Stimulated activated CD8-positive, alpha-beta memory T cell treated with anti-CD3 and anti-CD28 coated beads, Interleukin-4, amount 100 ng/mL, for 24 hours (primary cell): ENCODE measurements at regions not wholly inside any gene's neighbourhood (a gene's known extent, or its start where the extent isn't known, plus 50 kb on each side); places are given as distances from the start of the nearest gene placed in this dataset.
"Not testable (repeated sequence)": the region's sequence is repeated elsewhere in the genome, so short reads cannot be mapped to it uniquely, and the experiment has no call there.

Source experiments
- DNase-seq: peaks from one replicate; pipeline ENCODE4 v3.0.0-alpha.2; 2020; ENCODE audit warnings: low read depth

DNA sequence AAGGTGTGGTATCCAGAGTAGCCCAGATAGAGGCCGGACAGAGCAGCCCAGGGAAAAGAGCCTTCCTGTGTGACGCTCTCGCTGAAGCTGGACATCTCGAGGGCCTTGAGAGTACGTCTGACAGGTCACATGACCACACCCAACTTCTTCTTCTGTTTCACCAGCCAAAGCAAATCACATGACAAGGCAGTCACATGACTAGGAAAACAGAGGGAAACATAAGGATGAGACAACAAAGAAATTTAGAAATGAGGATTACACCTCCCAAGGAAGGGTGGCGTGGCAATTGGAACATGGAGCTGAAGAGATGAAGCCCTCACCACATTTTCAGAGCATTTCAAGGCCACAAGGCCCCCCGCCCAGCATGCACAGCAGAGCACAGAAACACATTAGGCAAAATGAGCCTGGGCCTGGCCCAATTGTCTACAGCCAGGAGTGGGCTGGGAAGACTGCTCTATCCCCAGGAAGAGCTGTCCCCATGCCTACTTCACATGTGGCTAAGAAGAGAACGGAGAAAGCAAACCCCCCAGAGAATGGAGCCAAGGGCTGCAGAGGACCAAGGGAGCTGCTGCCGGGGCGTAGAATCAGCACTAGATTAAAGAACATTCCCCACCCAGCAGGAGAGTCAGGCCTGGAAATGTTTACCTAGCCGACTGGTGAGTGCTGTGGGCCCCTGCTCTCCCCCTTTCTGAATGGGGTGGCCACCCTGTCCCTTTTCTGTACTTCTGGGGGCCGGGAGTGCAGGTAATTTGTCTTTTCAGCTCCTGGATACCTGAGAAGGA, 305.1 kb downstream of the NPHP4 start:
- DNase-seq, result no peak

DNA sequence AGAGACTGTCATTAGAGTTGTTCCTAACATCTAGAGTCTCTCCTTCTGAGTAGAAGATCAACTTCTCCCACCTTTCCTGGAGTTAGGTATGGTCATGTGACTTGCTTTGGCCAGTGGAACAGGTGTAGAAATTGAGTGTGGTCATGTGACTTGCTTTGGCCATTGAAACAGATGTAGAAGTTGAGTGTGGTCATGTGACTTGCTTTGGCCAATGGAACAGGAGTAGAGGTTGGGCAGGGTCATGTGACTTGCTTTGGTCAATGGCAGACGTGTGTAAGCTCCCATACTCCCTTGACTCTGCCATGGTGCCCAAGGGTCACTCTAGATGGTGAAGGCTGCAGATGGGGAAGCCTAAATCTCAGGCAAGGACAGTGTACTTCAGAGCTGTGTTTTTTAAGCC, 306.0 kb downstream of the NPHP4 start:
- DNase-seq, result no peak

DNA sequence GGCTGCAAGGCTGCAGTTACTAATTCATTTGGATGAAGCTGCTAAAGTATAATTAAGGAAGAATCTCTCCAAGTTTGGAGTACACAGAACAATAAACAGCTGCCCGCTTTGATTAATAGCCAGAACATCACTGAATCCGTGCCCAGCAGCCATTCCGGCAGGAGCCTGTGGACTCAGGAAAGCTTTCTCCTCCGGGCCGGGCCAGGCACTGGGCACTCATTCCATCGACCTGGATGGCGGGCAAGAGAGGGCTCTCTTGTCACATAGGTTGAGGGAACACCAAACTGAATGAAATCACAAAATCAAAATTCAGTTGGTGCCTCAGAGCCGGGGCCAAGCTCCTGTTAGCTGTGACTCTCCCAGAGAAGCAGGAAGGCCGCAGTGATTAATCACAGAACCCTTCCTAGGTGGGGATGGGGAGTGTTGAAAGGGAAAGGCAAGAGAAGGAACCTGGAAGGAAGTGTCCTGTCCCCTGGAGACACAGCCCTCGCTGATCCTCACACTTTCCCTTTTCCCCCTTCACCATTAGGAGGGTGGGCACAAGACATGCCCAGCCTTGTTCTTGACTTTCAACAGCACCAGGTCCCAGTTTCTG, 306.7 kb downstream of the NPHP4 start:
- DNase-seq, result no peak

DNA sequence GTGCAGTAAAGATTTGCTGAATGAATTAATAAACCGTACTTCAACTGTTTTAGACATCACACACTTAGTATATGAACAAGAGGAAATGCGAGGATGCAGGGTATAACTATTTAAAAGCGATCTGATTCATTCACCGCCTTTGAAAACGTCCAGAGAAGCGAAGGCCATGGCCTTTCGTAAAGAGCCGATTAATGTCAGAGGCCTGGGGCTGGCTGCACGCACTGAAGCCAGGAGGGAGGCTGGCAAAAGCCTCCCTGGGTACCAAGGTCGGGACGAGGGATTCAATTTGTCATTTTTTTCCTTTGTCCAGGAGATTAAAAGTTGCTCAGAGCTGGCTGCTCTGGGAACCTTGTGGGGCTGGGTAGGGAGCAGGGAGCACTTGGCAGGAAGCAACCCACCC, 307.4 kb downstream of the NPHP4 start:
- no peak for DNase-seq

DNA sequence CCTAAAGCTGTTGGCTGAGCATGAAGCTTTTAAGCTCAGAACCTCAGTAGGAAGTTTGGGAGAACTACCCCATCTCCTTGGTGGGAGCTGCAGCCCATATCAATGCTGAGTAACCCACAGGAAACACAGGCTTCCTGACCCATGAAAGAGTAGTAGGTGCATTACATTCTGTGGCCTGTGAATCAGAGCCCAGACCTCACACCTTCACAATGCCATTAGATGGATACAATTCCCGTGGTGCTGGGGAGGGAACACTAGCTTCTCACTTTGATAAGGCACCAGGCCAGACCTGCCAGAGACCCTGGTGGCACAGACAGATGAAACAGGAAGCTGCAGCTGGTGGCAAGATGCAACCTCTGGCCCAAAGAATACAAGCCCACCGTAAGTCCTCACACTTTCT, 308.8 kb downstream of the NPHP4 start:
- no peak for DNase-seq

DNA sequence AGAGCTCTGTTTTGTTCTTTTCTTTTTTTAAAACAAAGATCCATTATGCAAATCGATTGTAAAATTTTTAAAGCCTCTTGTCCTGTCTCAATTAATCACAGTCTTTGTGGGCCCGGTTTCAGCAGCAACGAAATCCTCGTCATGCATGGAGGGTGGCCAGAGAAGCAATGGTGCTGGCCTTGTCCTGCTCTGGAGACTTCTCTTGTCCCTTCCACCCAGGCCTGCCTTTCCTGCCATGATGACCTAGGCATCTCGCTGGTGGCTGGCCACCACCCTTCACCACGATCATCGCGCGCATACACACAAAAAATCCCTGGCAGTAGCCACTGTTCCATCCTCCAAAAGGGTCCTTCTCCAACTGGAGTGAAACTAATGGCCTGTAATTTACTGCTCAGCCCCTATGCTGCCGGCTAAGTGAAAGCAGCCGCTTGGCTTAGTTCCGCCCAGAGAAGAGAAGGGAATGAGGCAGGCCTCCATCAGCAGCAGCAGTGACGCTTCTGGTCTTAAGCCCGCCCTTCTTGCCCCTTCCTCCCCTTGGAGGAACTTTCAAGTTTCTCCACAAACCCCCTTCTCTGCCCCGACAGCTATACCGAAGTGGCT, 309.5 kb downstream of the NPHP4 start:
- DNase-seq, result no peak

DNA sequence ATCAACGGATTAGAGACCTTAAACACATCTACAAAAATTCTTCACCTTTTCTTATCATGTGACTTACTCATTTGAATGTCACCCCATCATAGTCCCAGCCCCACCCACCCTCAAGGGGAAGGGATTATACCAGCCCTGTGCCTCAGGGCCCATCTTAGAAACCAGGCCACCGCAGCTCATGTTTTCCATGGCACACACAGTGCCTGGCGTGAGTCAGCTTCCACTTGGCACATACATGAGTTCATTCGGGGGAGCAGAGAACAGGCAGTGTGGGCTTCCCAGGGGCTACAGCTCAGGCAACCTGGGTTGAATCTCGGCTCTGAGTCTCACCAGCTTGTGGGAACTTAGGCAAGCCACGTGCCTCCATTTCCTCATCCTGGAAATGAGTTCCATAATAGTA, 310.6 kb downstream of the NPHP4 start:
- no peak for DNase-seq

DNA sequence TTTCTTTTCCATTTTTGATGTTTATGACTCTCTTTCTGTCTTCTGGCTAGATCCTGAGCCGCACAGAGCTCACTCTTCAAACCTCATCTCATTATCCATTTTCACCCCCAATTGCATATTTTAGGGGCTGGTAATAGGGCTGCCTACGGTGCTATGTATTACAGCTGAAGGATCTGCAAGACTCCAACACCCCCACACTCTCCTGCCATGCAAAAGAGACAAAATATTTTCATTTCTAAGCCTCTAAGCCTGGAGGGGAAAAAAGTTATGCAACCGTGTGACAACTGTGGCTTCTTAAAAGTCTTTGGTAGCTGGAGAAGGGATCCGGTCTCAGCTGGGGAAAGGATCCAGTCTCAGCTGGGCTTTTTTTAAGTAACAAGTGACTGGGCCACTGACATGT, 311.6 kb downstream of the NPHP4 start:
- no peak for DNase-seq

DNA sequence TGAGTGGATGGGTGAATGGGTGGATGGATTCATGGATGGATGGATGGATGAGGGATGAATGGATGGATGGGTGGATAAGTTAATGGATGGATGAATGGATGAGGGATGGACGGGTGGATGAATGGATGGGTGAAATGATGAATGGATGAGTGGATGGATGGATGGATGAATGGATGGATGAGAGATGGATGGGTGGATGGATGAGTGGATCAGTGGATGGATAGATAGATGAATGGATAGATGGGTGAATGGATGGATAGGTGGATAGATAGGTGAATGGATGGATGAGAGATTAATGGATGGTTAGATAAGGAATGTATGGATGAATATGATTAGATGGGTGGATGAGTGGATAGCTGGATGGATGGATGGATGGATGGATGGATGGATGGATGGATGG, 313.5 kb downstream of the NPHP4 start:
- DNase-seq, result no peak

DNA sequence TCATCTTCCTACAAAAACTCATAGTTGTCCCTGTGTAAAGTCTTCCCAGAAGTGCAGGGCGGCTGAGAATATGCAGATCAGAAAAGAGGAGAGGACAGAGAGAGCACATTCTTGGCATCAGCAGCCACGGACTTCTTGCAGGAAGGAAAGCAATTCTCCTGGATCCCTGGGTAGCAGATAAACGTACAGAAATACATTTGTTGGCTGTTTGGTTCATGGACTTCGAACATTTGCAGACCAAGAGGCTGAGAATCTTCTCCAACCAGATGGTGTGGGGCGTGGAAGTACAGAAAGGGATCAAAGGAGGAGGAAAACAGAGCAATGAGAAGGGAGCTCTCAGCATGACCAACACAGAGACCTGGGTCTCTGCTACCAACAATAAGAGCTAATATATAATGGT, 319.9 kb downstream of the NPHP4 start:
- DNase-seq, result not testable (repeated sequence)

DNA sequence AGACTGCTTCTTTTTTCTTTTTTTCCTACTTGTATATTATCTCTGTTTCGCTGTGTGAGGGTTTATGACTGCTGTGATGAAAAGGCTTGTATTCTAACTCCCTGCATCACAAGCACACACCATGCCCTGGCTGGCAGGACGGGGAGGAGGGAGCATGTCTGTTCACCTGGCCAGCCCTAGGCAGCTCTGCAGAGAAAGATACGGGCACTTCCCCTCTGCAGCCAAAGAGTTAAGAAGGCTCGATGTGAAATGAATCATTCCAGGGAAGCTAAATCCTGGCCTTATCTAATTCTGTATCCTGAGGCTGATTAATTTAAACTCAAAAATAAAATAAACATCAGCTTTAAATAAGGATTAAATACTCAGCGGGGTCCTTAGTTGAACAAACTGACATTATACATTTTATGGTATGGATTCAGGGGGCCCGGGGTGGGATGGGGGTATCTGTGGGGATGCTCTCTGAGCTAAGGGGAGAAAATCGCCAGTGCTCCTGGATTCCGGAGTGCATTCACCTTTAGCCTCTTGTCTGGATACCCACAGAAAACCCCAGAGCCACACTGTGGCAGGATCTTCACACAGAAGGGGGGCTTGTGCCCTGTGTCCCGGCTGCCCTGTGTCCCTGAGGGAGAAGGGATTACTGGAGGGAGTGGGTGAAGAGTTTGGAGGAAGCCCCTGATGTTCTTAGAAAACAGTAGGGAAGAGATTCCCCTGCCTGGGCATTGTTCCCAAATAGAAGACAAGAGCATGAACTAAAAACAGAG, 321.5 kb downstream of the NPHP4 start:
- DNase-seq, result no peak

DNA sequence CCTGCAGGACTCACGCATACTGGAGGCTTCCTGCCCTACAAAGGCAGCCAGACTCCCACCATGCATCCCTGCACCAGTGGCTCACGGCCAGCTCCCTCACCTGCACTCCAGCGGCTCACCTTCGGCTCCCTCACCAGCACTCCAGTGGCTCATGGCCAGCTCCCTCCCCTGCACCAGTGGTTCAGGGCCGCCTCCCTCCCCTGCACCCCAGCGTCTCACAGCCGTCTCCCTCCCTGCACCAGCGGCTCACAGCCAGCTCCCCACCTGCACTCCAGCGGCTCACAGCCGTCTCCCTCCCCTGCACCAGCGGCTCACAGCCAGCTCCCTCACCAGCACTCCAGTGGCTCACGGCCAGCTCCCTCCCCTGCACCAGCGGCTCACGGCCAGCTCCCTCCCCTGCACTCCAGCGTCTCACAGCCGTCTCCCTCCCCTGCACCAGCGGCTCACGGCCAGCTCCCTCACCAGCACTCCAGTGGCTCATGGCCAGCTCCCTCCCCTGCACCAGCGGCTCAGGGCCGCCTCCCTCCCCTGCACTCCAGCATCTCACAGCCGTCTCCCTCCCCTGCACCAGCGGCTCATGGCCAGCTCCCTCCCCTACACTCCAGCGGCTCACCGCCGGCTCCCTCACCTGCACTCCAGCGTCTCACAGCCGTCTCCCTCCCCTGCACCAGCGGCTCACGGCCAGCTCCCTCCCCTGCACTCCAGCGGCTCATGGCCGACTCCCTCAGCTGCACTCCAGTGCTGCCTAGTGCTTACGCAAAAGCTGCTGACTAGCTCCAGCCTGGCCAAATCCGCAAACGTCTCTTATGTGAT, 324.5 kb downstream of the NPHP4 start:
- no peak for DNase-seq

DNA sequence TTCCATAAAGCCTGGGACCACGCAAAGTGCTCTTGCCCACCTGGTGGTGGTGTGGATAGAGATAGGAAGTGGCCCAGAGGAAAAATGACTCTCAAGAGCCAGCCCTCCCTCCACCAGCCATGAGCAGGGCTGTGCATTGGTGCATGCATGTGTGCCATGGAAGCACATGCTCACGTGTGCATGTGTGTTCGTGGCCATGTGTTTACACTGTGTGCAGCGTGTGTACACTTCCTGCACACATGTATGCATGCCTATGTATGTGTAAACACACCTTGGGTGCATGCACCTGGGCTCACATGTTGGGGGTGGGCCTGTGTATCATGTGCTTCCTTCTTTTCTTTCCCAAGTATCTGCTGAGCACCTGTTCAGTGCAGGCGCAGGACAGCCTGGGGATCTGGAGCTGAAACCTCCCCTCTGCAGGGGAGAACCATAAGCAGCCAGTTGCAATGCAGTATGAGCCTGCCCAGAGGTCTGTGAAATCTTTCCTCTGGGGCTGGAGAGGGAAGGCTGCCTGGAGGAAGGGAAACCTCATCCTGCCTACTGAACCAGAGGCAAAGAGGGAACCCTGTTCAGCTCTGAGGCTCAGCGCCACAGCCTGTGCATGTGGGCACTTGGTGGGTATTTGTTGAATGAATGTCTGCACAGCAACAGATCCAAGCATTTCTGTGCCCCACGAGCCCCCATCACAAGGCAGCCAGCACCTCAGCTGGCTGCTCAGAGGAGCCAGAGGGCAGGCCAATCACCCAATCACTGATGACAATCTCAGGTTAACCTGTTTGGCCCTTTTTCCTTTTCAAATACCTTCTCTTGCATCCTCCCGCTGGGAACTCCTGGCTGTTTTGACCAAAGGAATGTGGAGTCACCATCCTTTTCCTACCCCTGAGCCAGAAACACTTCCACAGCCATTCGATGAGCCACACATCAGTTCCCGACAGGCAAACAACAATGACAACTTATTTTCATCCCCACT, 327.0 kb downstream of the NPHP4 start:
- no peak for DNase-seq

DNA sequence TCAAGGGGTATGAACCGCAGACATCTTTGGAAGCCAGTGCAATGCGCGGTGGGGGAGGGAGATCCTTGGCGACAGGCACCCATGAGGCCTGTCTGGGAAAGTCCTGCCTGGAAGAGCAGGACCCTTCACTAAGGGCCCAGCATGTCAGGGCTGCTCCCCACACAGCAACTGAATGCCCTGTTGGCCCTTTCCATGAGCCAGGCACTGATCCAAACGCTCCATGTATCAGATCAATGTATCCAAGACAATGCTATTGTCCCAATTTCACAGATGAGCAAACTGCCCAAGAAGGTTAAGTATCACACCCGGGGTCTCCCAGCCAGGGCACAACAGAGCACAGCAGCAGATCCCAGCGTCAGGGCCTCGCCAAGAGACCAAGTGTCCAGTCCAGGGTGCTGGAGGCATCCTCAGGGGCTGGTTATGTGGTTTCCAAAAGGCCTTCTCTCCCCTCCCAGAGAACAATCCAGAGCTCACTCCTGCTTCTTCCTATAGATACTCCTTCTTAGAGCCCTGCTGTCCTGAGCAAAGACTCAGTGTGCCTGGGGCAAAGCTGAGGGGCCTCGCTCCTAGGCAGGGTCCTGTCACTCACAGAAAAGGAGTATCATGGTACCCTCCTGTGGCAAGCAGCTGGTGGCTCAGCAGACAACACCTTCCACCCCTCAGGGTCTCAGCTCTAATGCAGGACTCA, 328.0 kb downstream of the NPHP4 start:
- DNase-seq, result no peak

DNA sequence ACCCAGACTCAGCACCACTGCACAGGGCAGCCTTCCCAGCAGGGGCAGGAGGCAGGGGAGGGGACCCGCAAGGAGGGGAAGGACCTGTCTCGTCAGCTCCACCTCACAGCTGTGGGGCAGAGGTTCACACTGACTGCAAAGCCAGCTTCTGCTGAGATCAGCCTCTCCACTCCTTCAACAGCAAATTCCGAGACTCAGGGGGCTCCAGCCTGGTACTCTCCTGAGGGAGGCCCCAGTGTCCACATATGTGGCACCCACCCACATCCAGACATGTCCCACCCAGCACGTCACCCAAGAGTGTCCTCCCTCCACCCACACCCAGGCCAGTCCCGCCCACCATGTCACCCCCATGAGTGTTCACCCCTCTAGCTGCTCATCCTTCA, 329.5 kb downstream of the NPHP4 start:
- no peak for DNase-seq

DNA sequence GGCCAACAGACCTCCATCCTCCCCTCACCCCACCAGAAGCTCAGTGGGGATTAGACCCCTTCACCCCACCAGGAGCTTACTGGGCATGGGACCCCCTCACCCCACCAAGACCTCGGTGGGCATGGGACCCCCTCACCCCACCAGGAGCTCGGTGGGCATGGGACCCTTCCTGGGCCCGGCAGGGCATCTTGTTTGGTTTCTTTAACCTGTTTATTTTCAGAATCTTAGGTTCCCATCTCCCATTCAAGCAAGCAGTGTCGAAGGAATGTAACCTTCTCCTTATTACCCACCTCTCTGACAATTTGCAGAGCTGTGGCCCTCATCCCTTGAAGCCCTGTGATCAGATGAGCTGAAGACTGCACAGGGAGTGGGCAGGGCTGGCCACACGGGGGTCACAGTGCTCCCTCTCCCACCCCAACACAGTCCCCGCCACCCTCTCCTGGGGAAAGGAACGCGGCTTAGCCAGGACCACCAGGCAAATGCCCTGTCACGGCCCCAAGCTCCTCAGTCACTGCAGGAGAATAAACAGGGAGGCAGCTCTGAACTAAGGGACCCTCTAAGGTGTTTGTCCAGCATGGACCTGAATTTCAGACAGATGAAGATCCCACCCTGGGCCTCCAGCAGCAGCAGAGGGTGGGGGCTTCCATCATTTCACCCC, 330.0 kb downstream of the NPHP4 start:
- no peak for DNase-seq

DNA sequence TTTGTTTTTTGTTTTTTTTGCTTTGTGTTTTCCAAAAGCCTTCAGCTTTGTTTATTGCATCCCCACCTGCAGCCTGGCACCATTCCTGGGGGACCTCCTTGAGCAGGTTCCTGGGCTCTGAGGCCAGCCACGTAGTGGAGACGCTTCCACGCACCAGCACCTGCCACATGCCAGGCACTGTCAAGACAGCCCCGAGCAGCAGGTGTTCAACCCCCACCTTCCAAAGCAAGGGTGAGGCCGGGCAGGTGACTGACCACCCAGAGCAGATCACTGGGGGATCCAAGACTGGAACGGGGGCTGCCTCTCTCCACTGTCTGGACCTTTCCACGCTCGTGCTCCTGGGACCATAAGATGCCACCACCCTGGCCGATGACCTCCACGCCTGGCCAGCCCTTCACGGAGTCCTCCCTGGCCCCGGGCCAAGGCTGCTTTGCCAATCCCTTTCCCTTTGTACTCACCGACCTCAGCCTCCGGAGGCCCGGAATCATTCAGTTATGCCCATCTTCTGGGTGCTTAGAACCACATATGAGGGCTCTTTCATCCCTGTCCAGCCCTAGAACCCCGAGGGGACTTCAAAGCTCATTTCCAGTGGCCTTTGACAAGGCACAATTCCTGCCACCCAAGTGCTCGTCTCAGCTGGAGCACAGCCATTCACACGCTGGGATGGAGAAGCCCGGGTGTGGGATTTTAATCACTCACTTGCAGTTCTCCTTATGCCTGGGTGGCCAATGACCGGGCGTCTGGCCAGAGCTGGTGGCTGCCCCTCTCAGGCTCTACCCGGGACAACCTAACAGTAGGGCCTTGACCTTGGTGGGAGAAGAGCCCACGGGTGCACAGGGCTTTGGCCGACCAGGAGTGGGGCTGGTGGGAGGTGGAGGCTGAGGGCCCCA, 330.8 kb downstream of the NPHP4 start:
- DNase-seq, result no peak

DNA sequence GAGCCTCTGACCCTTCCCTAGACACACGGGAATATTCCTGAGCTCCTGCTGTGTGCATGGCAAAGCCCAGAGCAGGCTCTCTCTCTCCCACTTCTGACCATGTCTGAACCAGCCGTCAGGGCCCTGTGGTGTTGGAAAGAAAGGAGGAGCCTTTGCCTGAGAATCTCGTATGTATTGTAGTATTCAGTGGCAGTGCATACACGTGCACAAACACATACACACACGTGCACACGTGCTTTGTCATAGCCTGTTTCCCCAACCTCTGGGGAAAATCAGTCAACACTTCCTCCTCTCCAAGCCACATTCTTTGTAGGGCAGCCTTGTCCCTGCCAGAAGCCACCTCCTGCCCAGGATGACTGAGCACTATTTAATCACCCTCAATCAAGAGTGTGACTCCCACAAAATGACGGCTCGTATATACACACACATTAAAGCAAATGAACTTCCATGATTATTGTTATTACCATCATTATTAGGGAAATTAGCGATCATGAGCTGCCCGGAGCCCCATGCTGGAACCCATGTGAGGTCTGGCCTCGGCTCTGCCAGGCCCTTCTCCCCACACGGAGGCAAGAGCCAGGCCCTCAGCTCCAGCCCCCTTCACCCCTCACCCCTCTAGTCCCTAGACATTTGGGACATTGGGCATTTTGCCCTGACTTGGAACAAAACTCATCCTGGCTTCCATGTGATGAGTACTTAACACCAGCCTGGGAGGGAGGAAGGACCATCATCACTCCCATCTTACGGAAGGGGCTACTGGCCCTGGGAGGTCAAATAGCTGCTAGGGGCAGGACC, 331.9 kb downstream of the NPHP4 start:
- no peak for DNase-seq
